Duodenal mucosa (tissue), 2 donors: ENCODE measurements at regions not wholly inside any gene's neighbourhood (a gene's known extent, or its start where the extent isn't known, plus 50 kb on each side); places are given as distances from the start of the nearest gene placed in this dataset.

Experiments
- H3K27ac ChIP-seq: one replicate; pipeline ENCODE4 v1.7.0; 2013; ENCODE audit warnings: low read depth, low read length
- H3K27me3 ChIP-seq, 2 donors: one replicate each; pipeline ENCODE4 v1.7.0; 2013; ENCODE audit warnings: low read length in 2 of 2, control low read depth in 1 of 2; ENCODE audit not compliant: insufficient read depth in 2 of 2, control insufficient read depth in 1 of 2
- H3K36me3 ChIP-seq, 2 donors: one replicate each; pipeline ENCODE4 v1.7.0; 2013; ENCODE audit warnings: low read length in 2 of 2, control low read depth in 1 of 2; ENCODE audit not compliant: insufficient read depth in 2 of 2, control insufficient read depth in 1 of 2
- H3K4me1 ChIP-seq, 2 donors: one replicate each; pipeline ENCODE4 v1.7.0; 2013; ENCODE audit warnings: low read length in 2 of 2, control low read depth in 1 of 2; ENCODE audit not compliant: insufficient read depth in 2 of 2, control insufficient read depth in 1 of 2
- H3K4me3 ChIP-seq, 2 donors: one replicate each; pipeline ENCODE4 v1.7.0; 2013; ENCODE audit warnings: low read length in 2 of 2, low read depth in 1 of 2
- H3K9ac ChIP-seq, 2 donors: one replicate each; pipeline ENCODE4 v1.7.0; 2013; ENCODE audit warnings: low read length in 2 of 2, low read depth in 1 of 2
- H3K9me3 ChIP-seq, 2 donors: one replicate each; pipeline ENCODE4 v1.7.0; 2013; ENCODE audit warnings: low read length in 2 of 2, control low read depth in 1 of 2; ENCODE audit not compliant: control insufficient read depth in 1 of 2

DNA sequence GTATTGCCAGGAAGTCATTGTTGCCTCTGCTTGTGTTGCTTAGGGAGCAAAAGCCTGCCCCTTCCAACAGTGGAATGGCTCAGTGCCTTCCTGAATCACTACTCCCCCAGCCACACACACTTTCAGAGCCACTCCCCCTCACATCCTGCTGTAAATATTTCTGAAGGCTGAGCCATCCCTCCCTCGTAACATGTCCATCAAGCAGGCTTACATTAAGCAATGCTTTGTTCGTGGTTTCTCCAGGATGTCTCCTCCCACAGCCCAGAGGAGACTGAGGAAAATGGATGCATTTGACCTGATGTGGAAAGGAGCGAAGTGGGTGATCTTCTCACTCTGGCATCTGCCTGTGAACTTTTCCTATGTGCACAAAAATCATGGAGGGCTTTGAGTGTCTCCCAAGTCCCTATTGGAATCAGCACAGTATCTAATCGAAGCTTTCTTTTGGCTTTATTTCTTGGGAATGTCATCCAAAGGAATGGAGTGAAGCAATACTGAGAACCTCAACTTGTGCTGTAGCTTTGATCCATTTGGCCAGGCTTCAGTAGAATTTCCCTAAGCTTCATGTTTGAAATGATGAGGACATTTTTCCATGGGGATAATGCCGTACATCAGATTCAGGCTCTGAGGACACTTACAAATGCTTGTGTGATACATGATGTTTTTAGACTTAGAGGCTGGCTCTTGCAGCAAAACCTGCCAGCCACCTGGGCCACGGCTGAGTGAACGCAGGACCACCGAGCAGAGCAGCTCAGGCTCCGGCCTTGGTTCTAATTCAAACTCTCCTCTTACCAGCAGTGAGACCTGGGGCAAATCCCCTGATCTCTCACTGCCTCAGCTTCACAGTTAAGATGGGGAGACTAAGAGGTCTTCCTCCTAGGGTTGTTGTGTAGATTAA is 389.1 kb downstream of the ENC1 start:
- Histone ChIP-seq H3K27ac (no peak overlapping the region), H3K9me3 (no peaks in the 10 kb centered on the region), H3K4me1 (peaks cover 0 to 5% of the 10 kb centered on the region in 2 donors), H3K9ac (no peak overlapping the region), H3K27me3 (no peaks in the 10 kb centered on the region), H3K4me3 (no peak overlapping the region), H3K36me3 (no peaks in the 10 kb centered on the region)

GRCh38 chr5:74250304-74251102 is 390.0 kb downstream of the ENC1 start:
- Histone ChIP-seq H3K27me3 (no peaks in the 10 kb centered on the region), H3K27ac (no peak overlapping the region), H3K36me3 (no peaks in the 10 kb centered on the region), H3K4me1 (no peaks in the 10 kb centered on the region), H3K4me3 (no peak overlapping the region), H3K9ac (no peak overlapping the region), H3K9me3 (no peaks in the 10 kb centered on the region)

DNA sequence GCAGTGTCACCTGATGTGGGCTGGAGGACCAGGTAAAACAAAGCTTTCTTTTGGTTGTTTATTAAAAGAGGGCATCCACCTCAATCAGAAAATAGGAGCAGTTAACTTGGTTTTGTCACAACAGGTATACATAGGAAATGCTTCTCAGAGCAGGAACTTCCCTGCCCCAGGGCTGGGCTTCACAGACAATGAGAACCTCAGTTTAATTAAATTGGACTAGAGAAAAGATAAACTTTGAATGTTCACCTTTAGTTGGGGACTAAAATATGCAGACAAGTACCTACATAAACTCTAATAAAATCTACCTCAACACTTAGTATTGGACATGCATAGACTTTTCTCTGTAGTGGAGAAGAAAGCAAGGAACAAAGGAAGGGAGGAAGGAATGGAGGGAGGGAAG is 392.0 kb downstream of the ENC1 start:
- no peaks in the 10 kb centered on the region for H3K9me3 ChIP-seq
- no peaks in the 10 kb centered on the region for H3K36me3 ChIP-seq
- H3K4me1 ChIP-seq: no peaks in the 10 kb centered on the region
- H3K4me3 ChIP-seq: no peak overlapping the region
- no peak overlapping the region for H3K27ac ChIP-seq
- H3K27me3 ChIP-seq: no peaks in the 10 kb centered on the region
- H3K9ac ChIP-seq: no peak overlapping the region

DNA sequence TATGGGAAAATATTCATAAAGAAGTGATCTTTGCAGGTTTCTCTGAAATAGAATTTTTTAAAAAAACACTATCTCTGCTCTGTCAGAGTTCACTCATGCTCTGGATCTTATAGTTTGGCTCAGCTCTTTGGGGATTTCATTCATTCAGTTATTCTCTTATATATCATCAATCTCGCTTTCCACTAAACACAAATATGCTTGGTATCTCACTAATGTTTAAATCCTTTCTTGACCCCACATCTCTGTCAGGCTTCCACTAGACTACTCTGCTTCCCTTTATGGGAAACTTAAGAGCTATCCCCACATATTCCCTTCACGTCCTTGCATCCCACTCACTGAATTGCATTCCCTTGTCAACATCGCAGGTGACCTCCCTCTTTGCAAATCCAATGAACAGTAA is 396.1 kb downstream of the ENC1 start:
- Histone ChIP-seq H3K27ac (no peak overlapping the region), H3K4me1 (peaks cover 0 to 13% of the 10 kb centered on the region in 2 donors), H3K27me3 (no peaks in the 10 kb centered on the region), H3K36me3 (no peaks in the 10 kb centered on the region), H3K4me3 (no peak overlapping the region), H3K9me3 (no peaks in the 10 kb centered on the region), H3K9ac (no peak overlapping the region)

- no peaks in the 10 kb centered on the region for H3K36me3 ChIP-seq
- no peak overlapping the region for H3K9ac ChIP-seq
- no peak overlapping the region for H3K4me3 ChIP-seq
- H3K4me1 ChIP-seq: peaks cover 0 to 13% of the 10 kb centered on the region in 2 donors
- H3K27ac ChIP-seq: no peak overlapping the region
- H3K9me3 ChIP-seq: no peaks in the 10 kb centered on the region
- no peaks in the 10 kb centered on the region for H3K27me3 ChIP-seq
Measured at GRCh38 chr5:74243634-74244033, 396.9 kb downstream of the ENC1 start.

- H3K27me3 ChIP-seq: no peaks in the 10 kb centered on the region
- H3K9me3 ChIP-seq: no peaks in the 10 kb centered on the region
- H3K4me3 ChIP-seq: no peak overlapping the region
- no peak overlapping the region for H3K27ac ChIP-seq
- H3K4me1 ChIP-seq: peaks cover 0 to 19% of the 10 kb centered on the region in 2 donors
- no peaks in the 10 kb centered on the region for H3K36me3 ChIP-seq
- H3K9ac ChIP-seq: no peak overlapping the region
Measured at GRCh38 chr5:74242516-74242915, 398.0 kb downstream of the ENC1 start.

DNA sequence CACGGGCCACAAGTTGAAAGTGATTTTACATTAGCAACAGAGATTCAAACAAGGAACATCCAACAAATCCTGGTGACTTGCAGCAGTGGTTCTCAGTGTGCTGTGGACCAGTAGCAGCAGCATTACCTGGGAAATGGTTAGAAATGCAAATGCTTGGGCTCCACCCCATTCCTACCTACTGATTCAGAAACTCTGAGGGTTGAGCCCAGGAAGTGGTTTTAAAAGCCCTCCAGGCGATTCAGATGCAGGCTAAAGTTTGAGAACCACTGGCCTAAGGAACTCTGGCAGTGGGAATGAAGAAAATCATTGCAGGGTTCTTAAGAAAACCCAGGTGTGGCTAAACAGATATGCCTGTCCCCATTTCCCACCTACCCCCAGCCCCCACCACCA is 398.8 kb downstream of the ENC1 start:
- Histone ChIP-seq H3K4me1 (peaks cover 0 to 22% of the 10 kb centered on the region in 2 donors), H3K36me3 (no peaks in the 10 kb centered on the region), H3K4me3 (no peak overlapping the region), H3K27ac (no peak overlapping the region), H3K9me3 (no peaks in the 10 kb centered on the region), H3K27me3 (no peaks in the 10 kb centered on the region), H3K9ac (no peak overlapping the region)

GRCh38 chr5:74240783-74241750 is 399.5 kb downstream of the ENC1 start:
- Histone ChIP-seq H3K4me1 (peaks cover 0 to 22% of the 10 kb centered on the region in 2 donors), H3K27ac (no peak overlapping the region), H3K9ac (no peak overlapping the region), H3K4me3 (no peak overlapping the region), H3K36me3 (no peaks in the 10 kb centered on the region), H3K9me3 (no peaks in the 10 kb centered on the region), H3K27me3 (no peaks in the 10 kb centered on the region)

- H3K27me3 ChIP-seq: no peaks in the 10 kb centered on the region
- peaks cover 0 to 22% of the 10 kb centered on the region in 2 donors for H3K4me1 ChIP-seq
- H3K4me3 ChIP-seq: no peak overlapping the region
- no peak overlapping the region for H3K9ac ChIP-seq
- no peaks in the 10 kb centered on the region for H3K9me3 ChIP-seq
- no peak overlapping the region for H3K27ac ChIP-seq
- no peaks in the 10 kb centered on the region for H3K36me3 ChIP-seq
Measured at GRCh38 chr5:74239261-74239660, 401.3 kb downstream of the ENC1 start.
